SK-N-SH (cell line): ENCODE measurements at regions not wholly inside any gene's neighbourhood (a gene's known extent, or its start where the extent isn't known, plus 50 kb on each side); places are given as distances from the start of the nearest gene placed in this dataset.

ENCODE experiments used
- CTCF ChIA-PET: fragments of 300-600, 350-600 bp; formaldehyde crosslinking; extraction: SDS; loops from one replicate; lab custom pipeline; 2021; lab: Yijun Ruan, JAX
- POLR2A ChIA-PET: fragments of 350-600 bp; sonication (Branson Sonifier 250); formaldehyde crosslinking; extraction: SDS; loops from one replicate; lab custom pipeline; 2020; ENCODE audit warnings: antibody characterized with exemption, inconsistent platforms; lab: Yijun Ruan, JAX
- DNase-seq: peaks from one replicate; pipeline ENCODE4 v3.0.0; 2012
- H2AFZ ChIP-seq: fragments of 200-600 bp; sonication (generic); 2 replicates; pipeline ENCODE4 v1.8.1; 2016; ENCODE audit warnings: antibody characterized with exemption, mild to moderate bottlenecking, low read depth
- H3F3A ChIP-seq: fragments of 200-600 bp; sonication (generic); replicated peaks from 2 replicates; pipeline ENCODE3; 2016; ENCODE audit warnings: antibody characterized with exemption, mild to moderate bottlenecking; ENCODE audit not compliant: insufficient read depth
- H3K27ac ChIP-seq, 2 experiments: fragments of 200-500 bp in 1 of 2; fragments of 200-600 bp in 1 of 2; sonication (Bioruptor generic) in 1 of 2; sonication (generic), shearing (Covaris generic) in 1 of 2; 2 replicates each; pipeline versions ENCODE4 v1.5.1 to v1.6.1; 2014 to 2016; ENCODE audit warnings: low read depth in 2 of 2, inconsistent platforms in 1 of 2, low read length in 1 of 2, mild to moderate bottlenecking in 1 of 2, mixed read lengths in 1 of 2
- H3K27me3 ChIP-seq: fragments of 200-600 bp; sonication (generic), shearing (Covaris generic); 2 replicates; pipeline ENCODE4 v1.6.1; 2016; ENCODE audit warnings: mixed run types; ENCODE audit not compliant: insufficient read depth
- H3K36me3 ChIP-seq, 2 experiments: fragments of 200-500 bp in 1 of 2; fragments of 200-600 bp in 1 of 2; sonication (Bioruptor generic) in 1 of 2; sonication (generic) in 1 of 2; replicated peaks in 1 of 2; 2 replicates each; pipeline versions ENCODE3 to v1.5.1; 2014 to 2016; ENCODE audit warnings: low read length in 1 of 2, mild to moderate bottlenecking in 1 of 2; ENCODE audit not compliant: insufficient read depth in 2 of 2, control insufficient read depth in 1 of 2
- H3K4me1 ChIP-seq, 2 experiments: fragments of 200-500 bp in 1 of 2; fragments of 200-600 bp in 1 of 2; sonication (Bioruptor generic) in 1 of 2; sonication (generic), shearing (Covaris generic) in 1 of 2; 2 replicates each; pipeline versions ENCODE4 v1.5.1 to v1.6.1; 2014 to 2016; ENCODE audit warnings: low read depth in 1 of 2, low read length in 1 of 2, mixed run types in 1 of 2; ENCODE audit not compliant: insufficient read depth in 2 of 2, control insufficient read depth in 1 of 2
- H3K4me2 ChIP-seq: fragments of 200-600 bp; sonication (generic), shearing (Covaris generic); 2 replicates; pipeline ENCODE4 v1.6.1; 2017; ENCODE audit warnings: mixed run types
- H3K4me3 ChIP-seq, 2 experiments: fragments of 200-500 bp in 1 of 2; fragments of 200-600 bp in 1 of 2; sonication (Bioruptor generic) in 1 of 2; sonication (generic), shearing (Covaris generic) in 1 of 2; 2 replicates each; pipeline versions ENCODE4 v1.5.1 to v1.8.1; 2014 to 2016; ENCODE audit warnings: low read depth in 2 of 2, inconsistent platforms in 1 of 2, low read length in 1 of 2, mild to moderate bottlenecking in 1 of 2, mixed read lengths in 1 of 2, moderate library complexity in 1 of 2
- H3K79me2 ChIP-seq: fragments of 200-600 bp; sonication (generic); 2 replicates; pipeline ENCODE4 v1.8.1; 2017; ENCODE audit warnings: mild to moderate bottlenecking; ENCODE audit not compliant: insufficient read depth
- H3K9ac ChIP-seq: fragments of 200-600 bp; sonication (generic); 2 replicates; pipeline ENCODE4 v1.6.1; 2017; ENCODE audit warnings: mixed run types
- H3K9me2 ChIP-seq: fragments of 200-600 bp; sonication (generic); 2 replicates; pipeline ENCODE4 v1.6.1; 2017; ENCODE audit warnings: mixed run types
- H3K9me3 ChIP-seq: fragments of 200-600 bp; sonication (generic); 2 replicates; pipeline ENCODE4 v1.6.1; 2017; ENCODE audit warnings: mixed run types, mild to moderate bottlenecking, moderate library complexity
- H4K20me1 ChIP-seq: fragments of 200-600 bp; sonication (generic); 2 replicates; pipeline ENCODE4 v1.6.1; 2017; ENCODE audit warnings: mild to moderate bottlenecking, mixed run types; ENCODE audit not compliant: insufficient read depth
- ELF1 ChIP-seq: IDR thresholded peaks from 2 replicates; pipeline ENCODE4 v1.4.0; 2012
- EP300 ChIP-seq, 2 experiments: IDR thresholded peaks; 2 replicates each; pipeline versions ENCODE4 v1.4.0 to v1.6.1; 2012; ENCODE audit warnings: borderline replicate concordance in 1 of 2, low read depth in 1 of 2, low read length in 1 of 2
- EZH2phosphoT487 ChIP-seq: fragments of 200-600 bp; sonication (generic); IDR thresholded peaks from 2 replicates; pipeline ENCODE4 v1.6.1; 2017; ENCODE audit warnings: low read depth, mixed run types, mild to moderate bottlenecking, antibody characterized with exemption, moderate library complexity, borderline replicate concordance
- FOSL2 ChIP-seq: IDR thresholded peaks from 2 replicates; pipeline ENCODE4 v1.4.0; 2012; ENCODE audit warnings: low read depth, mild to moderate bottlenecking, moderate library complexity, borderline replicate concordance
- FOXJ3 ChIP-seq: sonication (generic); formaldehyde crosslinking; IDR thresholded peaks from 2 replicates; pipeline ENCODE4 v1.5.1; 2020; ENCODE audit warnings: mild to moderate bottlenecking, missing genetic modification reagents
- GATA2 ChIP-seq: sonication (generic); formaldehyde crosslinking; IDR thresholded peaks from 2 replicates; pipeline ENCODE4 v1.5.0; 2020; ENCODE audit warnings: mild to moderate bottlenecking, missing genetic modification reagents
- IRF3 ChIP-seq: fragments of 150-350 bp; IDR thresholded peaks from 2 replicates; pipeline ENCODE4 v1.6.1; 2016; ENCODE audit warnings: mild to moderate bottlenecking, low read depth, low read length
- MXI1 ChIP-seq: IDR thresholded peaks from 2 replicates; pipeline ENCODE4 v1.6.1; 2012; ENCODE audit warnings: mild to moderate bottlenecking, low read depth, low read length, improper control_type of control experiment
- RAD21 ChIP-seq: IDR thresholded peaks from 2 replicates; pipeline ENCODE4 v1.6.1; 2012; ENCODE audit warnings: mild to moderate bottlenecking, low read length
- RCOR1 ChIP-seq: fragments of 150-350 bp; IDR thresholded peaks from 2 replicates; pipeline ENCODE4 v1.6.1; 2017; ENCODE audit warnings: antibody characterized with exemption, low read length
- REST ChIP-seq: IDR thresholded peaks from 2 replicates; pipeline ENCODE4 v1.6.1; 2012; ENCODE audit warnings: mild to moderate bottlenecking, low read depth, low read length, moderate library complexity
- SIN3A ChIP-seq: IDR thresholded peaks from 2 replicates; pipeline ENCODE4 v1.6.1; 2012; ENCODE audit warnings: low read depth, mild to moderate bottlenecking, low read length, moderate library complexity, borderline replicate concordance
- SMC3 ChIP-seq: IDR thresholded peaks from 2 replicates; pipeline ENCODE4 v1.6.1; 2012; ENCODE audit warnings: low read depth, low read length, improper control_type of control experiment
- TAF1 ChIP-seq: IDR thresholded peaks from 2 replicates; pipeline ENCODE4 v1.6.1; 2012; ENCODE audit warnings: low read depth, mild to moderate bottlenecking, low read length, moderate library complexity, borderline replicate concordance
- TCF12 ChIP-seq: IDR thresholded peaks from 2 replicates; pipeline ENCODE4 v1.4.0; 2012
- USF1 ChIP-seq: IDR thresholded peaks from 2 replicates; pipeline ENCODE4 v1.4.0; 2012; ENCODE audit warnings: low read depth, borderline replicate concordance
- YY1 ChIP-seq: IDR thresholded peaks from 2 replicates; pipeline ENCODE4 v1.4.0; 2012; ENCODE audit warnings: low read depth, mild to moderate bottlenecking
- ZBTB33 ChIP-seq: IDR thresholded peaks from 2 replicates; pipeline ENCODE4 v1.4.0; 2012; ENCODE audit warnings: low read depth, borderline replicate concordance
- WGBS: methylation state at CpG from one replicate; pipeline ENCODE4 v1.1.6; 2017; ENCODE audit warnings: low lambda C conversion rate; 5-methylcytosine and 5-hydroxymethylcytosine counted together

GRCh38 chr1:198068285-198068684 is 88.5 kb upstream of the NEK7 start:
- 80% methylated on average over 3 of the region's 3 CpGs for WGBS
- no peak overlapping the region for H3K4me3 ChIP-seq
- no peaks in the 10 kb centered on the region for H3K27me3 ChIP-seq
- H2AFZ ChIP-seq, result peak overlapping the region; percentile 51; the same call in 1 of the 2 replicates
- ChIA-PET CTCF (interaction anchor here (0.9 kb wide), 1 partner anchor 398 kb away, joined by 3 read pairs; no protein-coding TSS in a partner anchor), POLR2A (no interaction called here)
- H4K20me1 ChIP-seq, result no peaks in the 10 kb centered on the region
- no peak overlapping the region for H3K9ac ChIP-seq
- H3K4me2 ChIP-seq, result no peak overlapping the region
- no peak for DNase-seq
- peaks cover 7% of the 10 kb centered on the region; the same call in 1 of the 2 replicates for H3K9me3 ChIP-seq
- no peak overlapping the region for H3K27ac ChIP-seq
- no peaks in the 10 kb centered on the region for H3K79me2 ChIP-seq
- H3K4me1 ChIP-seq, result no peaks in the 10 kb centered on the region
- TF ChIP-seq GATA2 (CRISPR knock-in tag), result no peak
- no peak for TF ChIP-seq TAF1
- TF ChIP-seq TCF12, result no peak
- no peak for TF ChIP-seq ZBTB33
- TF ChIP-seq USF1, result no peak
- no peak for TF ChIP-seq EZH2phosphoT487
- TF ChIP-seq MXI1, result no peak
- no peak for TF ChIP-seq ELF1
- no peak for TF ChIP-seq EP300 (IDR thresholded peaks at IDR 0.05; ENCODE audit: borderline replicate concordance in 1 of 2, low read depth in 1 of 2, low read length in 1 of 2)
- no peak for TF ChIP-seq FOSL2
- TF ChIP-seq SMC3, result no peak
- peaks cover 5% of the 10 kb centered on the region for H3F3A ChIP-seq
- H3K36me3 ChIP-seq, result no peaks in the 10 kb centered on the region
- no peaks in the 10 kb centered on the region for H3K9me2 ChIP-seq

GRCh38 chr1:198072177-198072576 is 84.6 kb upstream of the NEK7 start:
- Histone ChIP-seq H3K36me3 (no peaks in the 10 kb centered on the region), H3K4me1 (no peaks in the 10 kb centered on the region), H3K4me3 (no peak overlapping the region), H4K20me1 (no peaks in the 10 kb centered on the region), H3K9me3 (peaks cover 7% of the 10 kb centered on the region; the same call in 1 of the 2 replicates), H3F3A (peaks cover 3% of the 10 kb centered on the region), H3K27me3 (no peaks in the 10 kb centered on the region), H3K9me2 (no peaks in the 10 kb centered on the region), H3K4me2 (no peak overlapping the region), H3K9ac (no peak overlapping the region), H3K79me2 (no peaks in the 10 kb centered on the region), H2AFZ (no peak overlapping the region), H3K27ac (no peak overlapping the region)
- DNase-seq, result no peak
- ChIA-PET POLR2A (no interaction called here), CTCF (no interaction called here)
- 59% methylated on average over 1 of the region's 1 CpG for WGBS
- TF ChIP-seq TCF12, result no peak
- no peak for TF ChIP-seq YY1
- no peak for TF ChIP-seq RCOR1
- TF ChIP-seq REST, result no peak
- peak; percentile 41 for TF ChIP-seq RAD21
- no peak for TF ChIP-seq IRF3
- TF ChIP-seq USF1, result no peak
- TF ChIP-seq FOXJ3 (CRISPR knock-in tag), result no peak
- no peak for TF ChIP-seq ZBTB33
- no peak for TF ChIP-seq SIN3A
